ENCODE measurements at regions not wholly inside any gene's neighbourhood (a gene's known extent, or its start where the extent isn't known, plus 50 kb on each side); places are given as distances from the start of the nearest gene placed in this dataset.

- BruUV-seq (replicated peaks): no TSS peak
- Histone ChIP-seq H3K36me3 (ENCODE audit: control insufficient read depth, insufficient read depth, low read length) (no peaks in the 10 kb centered on the region), H3K4me1 (peaks cover 4% of the 10 kb centered on the region; the same call in 1 of the 2 replicates), H3K4me3 (ENCODE audit: low read depth, low read length) (no peak overlapping the region), H3K9me3 (no peaks in the 10 kb centered on the region), H3K27me3 (replicated peaks; ENCODE audit: control insufficient read depth, insufficient read depth, low read length) (no peaks in the 10 kb centered on the region)
- ChIA-PET POLR2A (no interaction called here), CTCF (interaction anchor here (0.6 to 1.7 kb wide), 3 partner anchors 27 to 254 kb away, joined by 3 to 6 read pairs (median 4); no protein-coding TSS in a partner anchor)
- Mint-ChIP-seq H3K27ac (ENCODE audit: unreplicated experiment) (no peak overlapping the region), H3K27me3 (ENCODE audit: insufficient read depth, unreplicated experiment) (no peaks in the 10 kb centered on the region), H3K36me3 (ENCODE audit: insufficient read depth, unreplicated experiment) (no peaks in the 10 kb centered on the region), H3K4me3 (ENCODE audit: unreplicated experiment) (no peak overlapping the region), H3K4me1 (ENCODE audit: low read depth, unreplicated experiment) (peaks cover 10% of the 10 kb centered on the region), H3K9me3 (ENCODE audit: unreplicated experiment) (no peaks in the 10 kb centered on the region)
- intact Hi-C loops (cut with micrococcal nuclease; ENCODE audit: unreplicated experiment): no loop called here
- DNase-seq: no peak
- no peak for TF ChIP-seq CTCF (IDR thresholded peaks at IDR 0.05; ENCODE audit: insufficient read depth in 1 of 2, low read depth in 1 of 2, low read length in 1 of 2, severe bottlenecking in 1 of 2, unreplicated experiment in 1 of 2)
Measured at GRCh38 chr7:25066253-25066652, 58.8 kb downstream of the CYCS start.

GRCh38 chr7:25062380-25062779, 62.7 kb downstream of the CYCS start:
- Mint-ChIP-seq H3K27ac (ENCODE audit: unreplicated experiment) (no peak overlapping the region), H3K4me3 (ENCODE audit: unreplicated experiment) (no peak overlapping the region), H3K27me3 (ENCODE audit: insufficient read depth, unreplicated experiment) (no peaks in the 10 kb centered on the region), H3K9me3 (ENCODE audit: unreplicated experiment) (no peaks in the 10 kb centered on the region), H3K36me3 (ENCODE audit: insufficient read depth, unreplicated experiment) (peaks cover 5% of the 10 kb centered on the region), H3K4me1 (ENCODE audit: low read depth, unreplicated experiment) (no peaks in the 10 kb centered on the region)
- DNase-seq: no peak
- no peaks in the 10 kb centered on the region for H3K9me3 ChIP-seq
- ChIA-PET CTCF (no interaction called here), POLR2A (no interaction called here)
- H3K4me1 ChIP-seq: no peaks in the 10 kb centered on the region
- TF ChIP-seq CTCF (IDR thresholded peaks at IDR 0.05; ENCODE audit: insufficient read depth in 1 of 2, low read depth in 1 of 2, low read length in 1 of 2, severe bottlenecking in 1 of 2, unreplicated experiment in 1 of 2): no peak
- no peak overlapping the region for H3K4me3 ChIP-seq (ENCODE audit: low read depth, low read length)
- no peaks in the 10 kb centered on the region for H3K27me3 ChIP-seq (replicated peaks; ENCODE audit: control insufficient read depth, insufficient read depth, low read length)
- H3K36me3 ChIP-seq (ENCODE audit: control insufficient read depth, insufficient read depth, low read length): no peaks in the 10 kb centered on the region
- BruUV-seq (replicated peaks): no TSS peak
- intact Hi-C loops (cut with micrococcal nuclease; ENCODE audit: unreplicated experiment): no loop called here

GRCh38 chr7:25060487-25061055, 64.5 kb downstream of the CYCS start:
- Mint-ChIP-seq H3K4me3 (ENCODE audit: unreplicated experiment) (no peak overlapping the region), H3K4me1 (ENCODE audit: low read depth, unreplicated experiment) (no peaks in the 10 kb centered on the region), H3K27me3 (ENCODE audit: insufficient read depth, unreplicated experiment) (no peaks in the 10 kb centered on the region), H3K36me3 (ENCODE audit: insufficient read depth, unreplicated experiment) (peaks cover 5% of the 10 kb centered on the region), H3K9me3 (ENCODE audit: unreplicated experiment) (no peaks in the 10 kb centered on the region), H3K27ac (ENCODE audit: unreplicated experiment) (no peak overlapping the region)
- Histone ChIP-seq H3K9me3 (peaks cover 4% of the 10 kb centered on the region; the same call in 1 of the 2 replicates), H3K36me3 (ENCODE audit: control insufficient read depth, insufficient read depth, low read length) (no peaks in the 10 kb centered on the region), H3K4me1 (no peaks in the 10 kb centered on the region), H3K27me3 (replicated peaks; ENCODE audit: control insufficient read depth, insufficient read depth, low read length) (no peaks in the 10 kb centered on the region), H3K4me3 (ENCODE audit: low read depth, low read length) (no peak overlapping the region)
- ChIA-PET POLR2A (no interaction called here), CTCF (interaction anchor here (1.9 kb wide), 1 partner anchor 248 kb away, joined by 4 read pairs; no protein-coding TSS in a partner anchor)
- intact Hi-C loops (cut with micrococcal nuclease; ENCODE audit: unreplicated experiment): no loop called here
- no TSS peak for BruUV-seq (replicated peaks)
- TF ChIP-seq CTCF (IDR thresholded peaks at IDR 0.05; ENCODE audit: insufficient read depth in 1 of 2, low read depth in 1 of 2, low read length in 1 of 2, severe bottlenecking in 1 of 2, unreplicated experiment in 1 of 2): no peak
- DNase-seq: no peak

All from Caco-2 (cell line).